GM12891 (cell line): ENCODE measurements at regions not wholly inside any gene's neighbourhood (a gene's known extent, or its start where the extent isn't known, plus 50 kb on each side); places are given as distances from the start of the nearest gene placed in this dataset.

Source experiments
- POLR2A ChIP-seq: IDR thresholded peaks from 2 replicates; pipeline ENCODE4 v1.6.1; 2011; ENCODE audit warnings: low read depth, low read length, control low read depth
- POLR2AphosphoS5 ChIP-seq: IDR thresholded peaks from 2 replicates; pipeline ENCODE4 v1.6.1; 2011; ENCODE audit warnings: low read depth, low read length, control low read depth
- POU2F2 ChIP-seq: IDR thresholded peaks from 2 replicates; pipeline ENCODE4 v1.6.1; 2011; ENCODE audit warnings: low read depth, mild to moderate bottlenecking, control low read depth, low read length, moderate library complexity
- SPI1 ChIP-seq: IDR thresholded peaks from 2 replicates; pipeline ENCODE4 v1.6.1; 2011; ENCODE audit warnings: low read depth, low read length, control low read depth
- TAF1 ChIP-seq: IDR thresholded peaks from 2 replicates; pipeline ENCODE4 v1.6.1; 2011; ENCODE audit warnings: low read depth, low read length, control low read depth

DNA sequence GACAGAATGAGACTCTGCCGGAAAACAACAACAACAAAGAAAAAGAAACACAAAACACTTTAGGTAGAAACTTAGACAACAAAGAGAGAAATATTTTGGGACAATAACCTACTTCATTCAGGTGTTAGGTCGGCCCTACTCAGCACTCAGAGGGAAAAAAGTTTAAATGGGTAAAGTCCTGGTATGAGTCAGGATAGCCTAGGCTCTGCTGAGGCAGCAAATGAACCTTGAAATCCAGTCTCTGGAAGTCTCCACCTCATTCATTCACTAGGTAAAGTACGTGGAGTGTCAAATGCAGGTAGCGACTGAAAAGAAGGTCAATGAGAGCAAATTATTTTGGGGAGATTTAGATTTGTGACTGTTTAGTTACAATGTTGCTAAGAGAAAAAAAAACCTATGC lies 127.4 kb downstream of the FHDC1 start:
- TF ChIP-seq POLR2A: no peak
- TF ChIP-seq TAF1: no peak
- TF ChIP-seq POLR2AphosphoS5: no peak
- no peak for TF ChIP-seq POU2F2
- no peak for TF ChIP-seq SPI1
